ENCODE measurements at regions not wholly inside any gene's neighbourhood (a gene's known extent, or its start where the extent isn't known, plus 50 kb on each side); places are given as distances from the start of the nearest gene placed in this dataset.

DNA sequence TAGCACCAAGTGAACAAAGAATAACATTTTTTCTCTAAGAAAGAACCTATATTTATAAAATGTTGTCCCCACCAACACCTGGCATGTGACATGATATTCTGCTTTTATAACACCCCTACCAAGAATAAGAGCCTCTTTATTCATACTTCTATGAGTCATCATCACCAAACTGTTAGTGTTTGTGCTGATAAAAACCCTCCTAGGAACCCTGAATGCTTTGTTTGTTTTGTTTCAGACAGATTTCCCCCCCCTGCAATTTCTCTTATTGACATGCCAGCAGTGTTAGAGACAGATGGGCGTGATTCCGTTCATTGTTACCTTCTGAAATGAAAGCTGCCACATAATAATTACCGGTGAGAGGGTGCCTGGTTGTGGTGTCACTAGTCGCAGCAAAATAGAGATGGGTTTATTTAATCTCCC lies 651.1 kb downstream of the SORCS1 start:
- TF ChIP-seq EZH2 (IDR thresholded peaks at IDR 0.05; ENCODE audit: low read depth, unreplicated experiment) (no peak), POLR2AphosphoS5 (IDR thresholded peaks at IDR 0.05; ENCODE audit: low read depth) (no peak)
- TF ChIP-seq, protein P1, sequence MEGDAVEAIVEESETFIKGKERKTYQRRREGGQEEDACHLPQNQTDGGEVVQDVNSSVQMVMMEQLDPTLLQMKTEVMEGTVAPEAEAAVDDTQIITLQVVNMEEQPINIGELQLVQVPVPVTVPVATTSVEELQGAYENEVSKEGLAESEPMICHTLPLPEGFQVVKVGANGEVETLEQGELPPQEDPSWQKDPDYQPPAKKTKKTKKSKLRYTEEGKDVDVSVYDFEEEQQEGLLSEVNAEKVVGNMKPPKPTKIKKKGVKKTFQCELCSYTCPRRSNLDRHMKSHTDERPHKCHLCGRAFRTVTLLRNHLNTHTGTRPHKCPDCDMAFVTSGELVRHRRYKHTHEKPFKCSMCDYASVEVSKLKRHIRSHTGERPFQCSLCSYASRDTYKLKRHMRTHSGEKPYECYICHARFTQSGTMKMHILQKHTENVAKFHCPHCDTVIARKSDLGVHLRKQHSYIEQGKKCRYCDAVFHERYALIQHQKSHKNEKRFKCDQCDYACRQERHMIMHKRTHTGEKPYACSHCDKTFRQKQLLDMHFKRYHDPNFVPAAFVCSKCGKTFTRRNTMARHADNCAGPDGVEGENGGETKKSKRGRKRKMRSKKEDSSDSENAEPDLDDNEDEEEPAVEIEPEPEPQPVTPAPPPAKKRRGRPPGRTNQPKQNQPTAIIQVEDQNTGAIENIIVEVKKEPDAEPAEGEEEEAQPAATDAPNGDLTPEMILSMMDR (conservative IDR thresholded peaks at IDR 0.05; ENCODE audit: low read depth in 2 of 2): no peak

All from GM23338 (cell line).